ENCODE measurements at regions not wholly inside any gene's neighbourhood (a gene's known extent, or its start where the extent isn't known, plus 50 kb on each side); places are given as distances from the start of the nearest gene placed in this dataset.
"Not testable (repeated sequence)": the region's sequence is repeated elsewhere in the genome, so short reads cannot be mapped to it uniquely, and the experiment has no call there.

DNA sequence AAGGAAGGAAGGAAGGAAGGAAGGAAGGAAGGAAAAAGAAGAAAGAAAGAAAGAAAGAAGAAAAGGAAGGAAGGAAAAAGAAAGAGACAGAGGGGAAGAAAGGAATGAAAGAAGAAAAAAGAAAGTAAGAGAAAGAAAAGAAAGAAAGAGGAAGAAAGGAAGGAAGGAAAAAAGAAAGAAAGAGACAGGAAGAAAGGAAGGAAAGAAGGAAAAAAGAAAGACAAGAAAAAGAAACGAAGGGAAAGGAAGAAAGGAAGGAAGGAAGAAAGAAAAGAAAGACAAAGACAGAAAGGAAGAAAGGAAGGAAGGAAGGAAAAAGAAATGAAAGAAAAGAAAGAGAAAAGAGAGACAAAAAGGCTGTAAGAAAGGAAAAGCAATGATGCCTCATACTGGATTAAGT is 101.1 kb upstream of the PPP2R3B start:
- no peak for DNase-seq (ENCODE audit: low read depth, low spot score)
- H3K4me3 ChIP-seq (ENCODE audit: low read length) = no peak overlapping the region

DNA sequence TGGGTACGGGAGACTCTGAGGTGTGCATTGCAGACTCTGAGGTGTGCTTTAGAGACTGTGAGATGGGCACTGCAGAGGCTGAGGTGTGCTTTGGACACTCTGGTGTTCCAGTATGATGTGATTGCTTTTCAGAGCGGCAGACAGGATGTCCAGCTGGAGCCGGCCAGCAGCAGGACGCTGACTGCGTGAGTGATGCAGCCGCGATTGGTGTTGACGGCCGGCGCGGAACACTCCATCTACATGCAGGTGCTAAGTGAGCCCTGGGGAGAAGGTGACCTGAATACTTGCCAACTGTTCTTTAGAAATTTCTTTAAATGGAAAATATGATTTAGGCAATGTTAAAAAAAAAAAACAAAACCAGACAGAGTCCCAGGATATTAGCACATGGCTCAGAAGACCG is 103.1 kb upstream of the PPP2R3B start:
- DNase-seq (ENCODE audit: low read depth, low spot score) = no peak
- H3K4me3 ChIP-seq (ENCODE audit: low read length) = no peak overlapping the region

DNA sequence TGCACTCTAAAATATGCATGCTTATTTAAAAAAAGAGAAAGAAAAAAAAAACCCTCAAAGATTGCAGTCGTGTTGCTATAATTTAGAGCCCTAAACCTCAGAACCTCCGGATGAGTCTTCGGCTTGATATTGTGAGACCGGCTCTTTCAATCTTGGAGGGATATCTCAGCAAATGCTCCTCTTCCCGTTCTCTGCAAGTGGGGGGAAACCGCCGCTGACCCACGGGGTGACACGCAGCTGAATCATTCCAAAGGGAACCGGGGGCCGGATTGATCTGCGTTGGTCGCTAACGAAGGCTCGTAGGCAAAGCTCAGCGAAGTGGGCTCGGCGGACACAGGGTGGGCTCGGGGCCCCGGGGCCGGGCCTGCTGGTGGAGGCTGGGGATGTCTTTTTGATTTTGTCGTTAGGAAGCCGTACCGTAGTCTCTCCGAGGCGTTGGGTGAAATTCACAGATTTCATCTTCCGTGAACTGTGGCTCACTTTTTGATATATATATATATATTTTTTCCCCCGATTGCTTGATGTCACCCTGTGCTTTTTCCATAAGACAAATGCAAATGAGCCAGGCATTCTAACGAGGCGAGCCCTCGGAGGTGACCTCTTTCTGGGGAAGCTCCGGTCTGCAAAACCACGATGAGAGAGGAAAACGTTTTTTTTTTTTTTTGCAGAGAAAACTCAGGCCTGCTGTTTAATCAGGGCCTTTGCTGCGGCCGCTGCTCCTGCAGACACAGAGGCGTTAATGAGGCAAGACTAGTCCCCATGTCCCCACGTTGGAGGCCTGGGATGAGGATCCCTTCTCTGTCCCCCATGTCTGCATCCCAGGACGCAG is 110.7 kb upstream of the PPP2R3B start:
- H3K4me3 ChIP-seq (ENCODE audit: low read length) = no peak overlapping the region
- DNase-seq (ENCODE audit: low read depth, low spot score) = no peak

DNA sequence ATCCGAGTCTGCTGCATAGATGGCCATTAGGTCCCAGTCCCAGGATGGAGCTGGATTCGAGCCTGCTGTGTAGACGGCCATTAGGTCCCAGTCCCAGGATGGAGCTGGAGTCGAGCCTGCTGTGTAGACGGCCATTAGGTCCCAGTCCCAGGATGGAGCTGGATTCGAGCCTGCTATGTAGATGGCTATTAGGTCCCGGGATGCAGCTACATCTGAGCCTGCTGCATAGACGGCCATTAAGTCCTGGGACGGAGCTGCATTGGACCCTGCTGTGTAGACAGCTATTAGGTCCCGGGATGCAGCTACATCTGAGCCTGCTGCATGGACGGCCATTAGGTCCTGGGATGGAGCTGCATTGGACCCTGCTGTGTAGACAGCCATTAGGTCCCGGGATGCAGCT is 112.2 kb upstream of the PPP2R3B start:
- H3K4me3 ChIP-seq (ENCODE audit: low read length); DNase-seq (ENCODE audit: low read depth, low spot score): not testable (repeated sequence)

DNA sequence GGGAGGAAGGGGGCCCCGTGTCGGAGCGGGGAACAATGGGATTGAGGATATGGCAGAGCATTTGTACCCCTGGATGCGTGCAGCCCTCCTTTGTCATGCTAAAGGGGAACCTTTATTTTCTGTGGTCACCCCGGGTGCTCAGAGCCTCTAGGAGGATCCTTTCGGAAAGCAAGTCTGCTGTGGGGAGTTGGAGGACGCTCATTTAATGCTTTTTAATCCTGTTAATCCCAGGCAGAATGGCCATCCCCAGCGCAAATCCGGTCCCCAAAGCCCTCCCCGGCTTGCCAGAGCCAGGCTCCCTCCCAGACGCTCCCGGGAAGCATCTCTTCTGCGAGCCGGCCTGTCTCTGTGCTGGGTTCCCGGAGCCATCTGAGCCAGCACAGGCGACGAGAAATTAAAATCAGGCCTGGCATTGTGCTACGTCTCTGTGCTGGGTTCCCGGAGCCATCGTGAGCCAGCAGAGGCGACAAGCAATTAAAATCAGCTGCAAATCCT is 113.2 kb upstream of the PPP2R3B start:
- DNase-seq (ENCODE audit: low read depth, low spot score) = no peak

DNA sequence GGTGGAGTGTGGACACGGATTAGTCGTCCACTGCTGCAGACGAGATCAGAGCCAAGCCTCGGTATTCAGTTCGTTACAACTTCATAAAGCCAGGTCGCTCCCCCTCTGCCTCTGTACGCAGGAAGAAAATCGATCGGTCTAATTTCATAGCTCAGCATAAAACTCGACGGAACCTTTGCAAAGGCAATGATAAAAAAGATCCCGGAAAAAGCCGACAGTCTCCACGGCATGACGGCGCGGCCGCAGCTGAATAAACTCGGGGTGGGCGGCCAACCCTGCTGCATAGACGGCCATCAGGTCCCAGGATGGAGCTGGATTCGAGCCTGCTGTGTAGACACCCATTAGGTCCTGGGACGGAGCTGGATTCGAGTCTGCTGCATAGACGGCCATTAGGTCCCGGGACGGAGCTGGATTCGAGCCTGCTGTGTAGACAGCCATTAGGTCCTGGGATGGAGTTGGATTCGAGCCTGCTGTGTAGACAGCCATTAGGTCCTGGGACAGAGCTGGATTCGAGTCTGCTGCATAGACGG is 113.8 kb upstream of the PPP2R3B start:
- no peak for DNase-seq (ENCODE audit: low read depth, low spot score)

More for the DNA sequence above, 113.2 kb upstream of the PPP2R3B start:
- H3K4me3 ChIP-seq (ENCODE audit: low read length) = no peak overlapping the region

DNA sequence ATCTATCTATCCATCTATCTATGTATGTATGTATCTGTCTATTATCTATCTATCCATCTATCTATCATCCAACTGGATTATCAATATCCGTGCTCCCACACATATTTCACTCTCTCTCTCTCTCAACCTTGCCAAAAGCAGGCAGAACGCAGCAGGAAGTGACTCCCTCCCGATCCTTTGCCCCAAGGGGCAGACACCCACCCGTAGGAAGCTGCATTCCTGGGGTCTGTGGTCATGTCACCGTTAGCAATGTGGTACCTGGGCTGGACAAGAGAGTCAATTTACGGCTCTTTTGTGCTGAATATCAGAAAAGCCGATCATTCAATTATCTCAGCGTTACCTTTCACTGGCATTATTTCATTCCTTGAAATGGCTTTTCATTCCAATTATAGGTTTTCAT is 119.6 kb upstream of the PPP2R3B start:
- no peak for DNase-seq (ENCODE audit: low read depth, low spot score)
- H3K4me3 ChIP-seq (ENCODE audit: low read length) = no peak overlapping the region

More for the DNA sequence above, 113.8 kb upstream of the PPP2R3B start:
- no peak overlapping the region for H3K4me3 ChIP-seq (ENCODE audit: low read length)

DNA sequence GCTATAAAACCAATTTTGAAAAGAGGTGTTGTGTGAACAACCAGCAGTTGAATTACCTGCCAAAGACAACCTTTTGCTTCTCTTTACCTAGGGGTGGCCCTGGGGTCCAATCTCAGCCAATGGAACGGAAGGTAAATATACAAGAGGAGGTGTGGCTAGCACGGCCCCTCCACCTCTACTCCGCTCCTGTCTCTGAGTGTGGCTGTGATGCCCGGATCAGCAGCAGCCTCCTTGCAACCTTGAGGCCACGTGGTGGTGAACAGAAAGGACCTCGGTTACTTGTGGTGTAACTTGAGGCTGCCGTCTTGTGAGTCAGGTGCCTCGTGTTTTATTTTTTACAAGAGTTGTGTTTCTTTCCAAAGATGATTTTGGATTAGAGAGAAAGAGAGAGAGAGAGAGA is 121.5 kb upstream of the PPP2R3B start:
- DNase-seq (ENCODE audit: low read depth, low spot score) = no peak
- no peak overlapping the region for H3K4me3 ChIP-seq (ENCODE audit: low read length)

DNA sequence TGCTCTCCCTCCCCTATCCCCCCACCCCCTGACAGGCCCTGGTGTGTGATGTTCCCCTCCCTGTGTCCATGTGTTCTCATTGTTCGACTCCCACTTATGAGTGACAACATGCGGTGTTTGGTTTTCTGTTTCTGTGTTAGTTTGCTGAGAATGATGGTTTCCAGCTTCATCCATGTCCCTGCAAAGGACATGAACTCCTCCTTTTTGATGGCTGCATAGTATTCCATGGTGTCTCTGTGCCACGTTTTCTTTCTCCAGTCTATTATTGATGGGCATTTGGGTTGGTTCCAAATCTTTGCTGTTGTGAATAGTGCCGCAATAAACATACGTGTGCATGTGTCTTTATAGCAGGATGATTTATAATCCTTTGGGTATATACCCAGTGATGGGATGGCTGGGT is 121.8 kb upstream of the SHOX start:
- not testable (repeated sequence) for DNase-seq (ENCODE audit: low read depth, low spot score); H3K4me3 ChIP-seq (ENCODE audit: low read length)

DNA sequence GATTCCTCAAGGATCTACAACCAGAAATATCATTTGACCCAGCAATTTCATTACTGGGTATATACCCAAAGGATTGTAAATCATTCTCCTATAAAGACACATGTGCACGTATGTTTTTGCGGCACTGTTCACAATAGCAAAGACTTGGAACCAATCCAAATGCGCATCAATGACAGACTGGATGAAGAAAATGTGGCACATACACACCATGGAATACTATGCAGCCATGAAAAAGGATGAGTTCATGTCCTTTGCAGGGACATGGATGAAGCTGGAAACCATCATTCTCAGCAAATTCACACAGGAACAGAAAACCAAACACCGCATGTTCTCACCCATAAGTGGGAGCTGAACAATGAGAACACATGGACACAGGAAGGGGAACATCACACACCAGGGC is 119.5 kb upstream of the SHOX start:
- H3K4me3 ChIP-seq (ENCODE audit: low read length) = not testable (repeated sequence)

DNA sequence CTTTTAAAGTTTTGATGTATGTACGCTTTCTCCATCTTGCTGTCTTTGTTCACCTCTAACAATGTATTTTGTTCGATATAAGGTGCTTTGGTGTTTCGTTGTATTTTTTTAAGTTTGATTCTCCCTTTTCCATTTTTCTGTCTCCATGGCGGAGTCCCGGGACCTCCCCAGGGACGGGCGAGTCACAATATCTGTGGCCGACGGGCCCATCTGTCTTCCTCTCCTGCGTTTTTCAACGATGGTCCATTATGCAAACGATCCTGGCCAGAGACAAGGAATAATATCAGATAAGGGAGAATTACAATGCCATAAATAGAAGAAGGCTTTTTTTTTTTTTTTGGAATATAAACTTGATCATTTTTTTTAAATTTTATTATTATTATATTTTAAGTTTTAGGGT is 112.3 kb upstream of the SHOX start:
- H3K4me3 ChIP-seq (ENCODE audit: low read length) = no peak overlapping the region
- no peak for DNase-seq (ENCODE audit: low read depth, low spot score)

More for the DNA sequence above, 119.5 kb upstream of the SHOX start:
- DNase-seq (ENCODE audit: low read depth, low spot score) = not testable (repeated sequence)

DNA sequence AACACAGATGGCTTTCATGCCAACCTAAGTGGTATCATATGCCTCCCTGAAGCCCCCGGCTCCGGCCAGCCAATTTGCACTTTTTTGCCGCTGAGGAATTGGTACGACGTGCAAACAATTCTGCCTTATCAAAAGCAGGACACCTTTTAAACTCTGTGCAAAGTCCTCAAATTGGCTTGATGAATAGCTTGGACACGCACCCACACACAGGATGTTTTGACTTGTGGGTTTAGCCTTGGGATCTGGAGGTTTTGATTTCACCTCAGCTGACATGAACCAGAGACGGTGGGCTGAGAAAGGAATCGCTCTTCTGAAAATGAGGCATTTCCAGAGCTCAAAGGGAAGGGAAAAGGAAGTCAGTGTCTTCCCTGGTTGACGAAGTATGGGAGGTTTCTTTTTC is 110.8 kb upstream of the SHOX start:
- H3K4me3 ChIP-seq (ENCODE audit: low read length) = no peak overlapping the region
- DNase-seq (ENCODE audit: low read depth, low spot score) = no peak

DNA sequence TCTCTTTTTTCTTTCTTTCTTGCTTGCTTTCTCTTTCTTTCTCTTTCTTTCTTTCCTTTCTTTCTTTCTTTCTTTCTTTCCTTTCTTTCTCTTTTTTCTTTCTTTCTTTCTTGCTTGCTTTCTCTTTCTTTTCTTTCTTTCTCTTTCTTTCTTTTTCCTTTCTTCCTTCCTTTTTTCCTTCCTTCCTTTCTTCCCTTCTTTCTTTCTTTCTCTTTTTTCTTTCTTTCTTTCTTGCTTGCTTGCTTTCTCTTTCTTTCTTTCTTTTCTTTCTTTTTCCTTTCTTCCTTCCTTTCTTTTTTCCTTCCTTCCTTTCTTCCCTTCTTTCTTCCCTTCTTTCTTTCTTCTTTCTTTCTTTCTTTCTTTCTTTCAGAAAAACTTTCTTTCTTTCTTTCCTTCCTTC is 108.1 kb upstream of the SHOX start:
- DNase-seq (ENCODE audit: low read depth, low spot score) = no peak
- no peak overlapping the region for H3K4me3 ChIP-seq (ENCODE audit: low read length)

DNA sequence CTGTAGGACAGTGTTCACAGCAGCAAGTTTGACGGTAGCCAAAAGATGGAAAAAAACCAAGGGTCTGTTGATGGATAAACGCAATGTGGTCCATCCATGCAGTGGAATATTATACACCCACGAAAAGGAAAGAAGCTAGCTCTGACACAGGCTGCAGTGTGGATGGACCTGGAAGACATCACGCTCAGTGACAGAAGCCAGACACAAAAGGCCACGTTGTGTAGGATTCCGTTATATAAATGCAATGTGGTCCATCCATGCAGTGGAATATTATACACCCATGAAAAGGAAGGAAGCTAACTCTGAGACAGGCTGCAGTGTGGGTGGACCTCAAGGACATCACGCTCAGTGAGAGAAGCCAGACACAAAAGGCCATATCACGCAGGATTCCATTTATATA is 105.5 kb upstream of the SHOX start:
- no peak overlapping the region for H3K4me3 ChIP-seq (ENCODE audit: low read length)
- DNase-seq (ENCODE audit: low read depth, low spot score) = no peak

DNA sequence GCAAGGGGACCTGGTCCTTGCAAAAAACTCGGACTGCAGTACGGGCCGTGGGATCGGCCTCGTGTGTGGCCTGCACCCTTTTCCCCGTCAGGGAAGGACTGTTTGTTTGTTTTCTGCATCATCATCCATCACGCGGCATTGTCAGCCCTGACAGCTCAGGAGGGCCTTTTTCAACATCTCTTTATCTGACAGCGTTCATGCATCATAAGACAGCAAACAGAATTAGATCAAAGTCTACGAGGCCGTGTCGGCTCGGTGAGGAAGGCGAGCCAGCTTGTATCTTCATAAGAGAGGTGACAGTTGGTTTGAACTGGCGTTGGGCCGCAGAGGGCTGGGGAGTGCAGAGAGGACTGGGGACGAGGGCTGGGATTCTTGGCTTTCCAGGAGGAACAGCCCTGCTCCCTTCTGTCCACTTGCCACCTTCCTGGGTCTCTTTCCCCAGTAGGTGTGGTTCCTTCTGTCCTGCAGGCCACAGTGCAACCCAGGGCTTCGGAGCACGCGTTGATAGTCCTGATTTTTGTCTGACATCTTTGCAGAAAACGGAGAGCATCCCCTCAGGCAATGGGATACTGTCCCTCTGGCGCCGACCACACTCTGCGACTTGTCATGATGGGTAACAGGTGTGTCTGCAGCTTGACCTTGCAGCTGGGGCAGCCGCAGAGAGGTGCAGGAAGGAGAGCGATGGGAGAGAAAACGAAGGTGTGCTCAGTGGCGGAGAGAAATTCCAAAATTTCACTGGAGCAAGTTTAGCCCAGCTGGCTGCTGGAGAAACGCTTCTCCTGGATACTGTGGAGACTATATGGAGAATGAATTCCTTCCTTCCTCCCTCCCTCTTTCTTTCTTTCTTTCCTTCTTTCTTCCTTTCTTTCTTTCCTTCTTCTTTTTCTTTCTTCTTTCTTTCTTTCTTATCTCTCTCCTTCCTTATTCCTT is 104.0 kb upstream of the SHOX start:
- H3K4me3 ChIP-seq (ENCODE audit: low read length) = no peak overlapping the region
- no peak for DNase-seq (ENCODE audit: low read depth, low spot score)

DNA sequence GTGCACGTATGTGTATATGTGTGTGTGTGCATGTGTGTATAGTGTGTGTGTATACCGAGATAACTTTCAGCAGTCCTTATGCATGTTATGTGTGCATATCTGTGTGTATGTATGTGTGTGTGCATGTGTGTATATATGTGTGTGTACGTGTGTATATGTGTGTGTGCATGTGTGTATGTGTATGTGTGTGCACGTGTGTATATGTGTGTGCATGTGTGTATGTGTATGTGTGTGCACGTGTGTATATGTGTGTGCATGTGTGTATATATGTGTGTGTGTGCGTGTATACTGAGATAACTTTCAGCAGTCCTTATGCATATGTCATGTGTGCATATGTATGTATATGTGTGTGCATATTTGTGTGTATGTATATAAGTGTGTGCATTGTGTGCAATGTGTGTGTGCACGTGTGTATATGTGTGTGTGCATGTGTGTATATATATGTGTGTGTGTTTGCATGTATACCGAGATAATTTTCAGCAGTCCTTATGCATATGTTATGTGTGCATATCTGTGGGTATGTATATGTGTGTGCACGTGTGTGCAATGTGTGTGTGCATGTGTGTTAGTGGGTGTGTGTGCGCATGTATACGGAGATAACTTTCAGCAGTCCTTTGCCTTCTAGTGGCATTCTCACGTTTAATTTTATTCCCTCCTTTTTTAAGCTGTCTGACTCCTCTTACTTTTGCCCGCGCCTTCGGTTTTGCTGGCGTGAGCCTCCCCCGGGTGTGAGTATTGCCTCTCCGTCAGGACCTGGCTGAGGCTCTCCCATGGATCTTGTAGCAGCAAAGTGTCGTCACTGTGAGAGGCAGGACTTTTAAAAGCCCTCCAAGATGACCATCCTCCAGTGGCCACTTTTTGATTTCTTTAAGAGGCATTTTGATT is 99.6 kb upstream of the SHOX start:
- no peak for DNase-seq (ENCODE audit: low read depth, low spot score)
- H3K4me3 ChIP-seq (ENCODE audit: low read length) = no peak overlapping the region

DNA sequence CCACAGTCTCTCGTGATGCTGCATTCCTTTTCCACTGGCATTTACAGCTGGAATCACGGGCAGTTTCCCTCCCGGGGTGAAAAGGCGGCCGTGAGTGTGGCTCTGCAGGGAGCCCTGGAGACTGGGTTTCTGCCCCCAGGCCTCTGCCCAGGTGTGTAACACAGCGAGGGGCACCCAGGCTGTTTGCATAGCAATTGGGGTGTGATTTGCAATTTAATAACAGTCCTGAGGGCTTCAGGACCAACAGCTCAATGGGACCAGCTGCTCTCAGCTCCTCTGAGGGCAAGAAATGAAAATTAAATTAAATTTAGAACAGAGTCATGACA is 99.0 kb upstream of the SHOX start:
- no peak overlapping the region for H3K4me3 ChIP-seq (ENCODE audit: low read length)
- no peak for DNase-seq (ENCODE audit: low read depth, low spot score)

DNA sequence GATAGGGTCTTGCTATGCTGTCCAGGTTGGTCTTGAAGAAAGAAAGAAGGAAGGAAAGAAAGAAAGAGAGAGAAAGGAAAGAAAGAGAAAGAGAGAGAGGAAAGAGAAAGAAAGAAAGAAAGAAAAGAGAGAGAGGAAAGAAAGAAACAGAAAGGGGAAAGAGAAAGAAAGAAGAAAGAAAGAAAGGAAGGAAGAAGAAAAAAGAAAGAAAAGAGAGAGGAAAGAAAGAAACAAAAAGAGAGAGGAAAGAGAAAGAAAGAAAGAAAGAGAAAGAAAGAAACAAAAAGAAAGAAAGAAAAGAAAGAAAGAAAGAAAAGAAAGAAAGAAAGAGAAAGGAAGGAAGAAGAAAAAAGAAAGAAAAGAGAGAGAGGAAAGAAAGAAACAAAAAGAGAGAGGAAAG is 95.8 kb upstream of the SHOX start:
- no peak for DNase-seq (ENCODE audit: low read depth, low spot score)

DNA sequence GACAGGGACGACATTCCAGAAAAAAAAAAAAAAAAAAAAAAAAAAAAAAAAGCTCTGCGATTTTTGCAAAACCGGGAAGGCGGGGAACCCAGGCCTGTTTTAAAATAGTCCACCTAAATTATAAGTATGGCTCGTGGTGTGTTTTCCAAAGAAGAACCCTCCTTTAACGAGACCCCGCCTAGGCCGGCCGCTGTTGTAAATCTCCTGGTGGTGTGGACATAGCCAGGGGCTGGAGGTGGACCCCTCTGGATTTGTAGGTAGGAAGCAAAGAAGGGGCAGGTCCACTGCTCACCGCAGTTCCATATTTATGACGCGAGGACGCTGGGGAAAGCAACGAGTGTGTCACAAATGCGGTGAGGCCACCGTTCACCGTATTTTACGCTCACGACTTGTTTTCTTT is 94.0 kb upstream of the SHOX start:
- no peak for DNase-seq (ENCODE audit: low read depth, low spot score)
- no peak overlapping the region for H3K4me3 ChIP-seq (ENCODE audit: low read length)

More for the DNA sequence above, 95.8 kb upstream of the SHOX start:
- H3K4me3 ChIP-seq (ENCODE audit: low read length) = no peak overlapping the region
